SU-DHL-6 (cell line): ENCODE measurements at regions not wholly inside any gene's neighbourhood (a gene's known extent, or its start where the extent isn't known, plus 50 kb on each side); places are given as distances from the start of the nearest gene placed in this dataset.

ENCODE experiments used
- EZH2phosphoT487 ChIP-seq: fragments of 200-600 bp; sonication (generic), shearing (Covaris generic); conservative IDR thresholded peaks from 2 replicates; pipeline ENCODE4 v1.6.1; 2018; ENCODE audit warnings: mild to moderate bottlenecking, antibody characterized with exemption, low read length, moderate library complexity, mixed read lengths
- TF ChIP-seq, protein P1 (sequence below): fragments of 200-600 bp; sonication (generic); IDR thresholded peaks from one replicate; pipeline ENCODE4 v1.5.1; 2017; ENCODE audit warnings: antibody characterized with exemption, mild to moderate bottlenecking, low read length, moderate library complexity; ENCODE audit not compliant: insufficient read depth, poor library complexity, severe bottlenecking

DNA sequence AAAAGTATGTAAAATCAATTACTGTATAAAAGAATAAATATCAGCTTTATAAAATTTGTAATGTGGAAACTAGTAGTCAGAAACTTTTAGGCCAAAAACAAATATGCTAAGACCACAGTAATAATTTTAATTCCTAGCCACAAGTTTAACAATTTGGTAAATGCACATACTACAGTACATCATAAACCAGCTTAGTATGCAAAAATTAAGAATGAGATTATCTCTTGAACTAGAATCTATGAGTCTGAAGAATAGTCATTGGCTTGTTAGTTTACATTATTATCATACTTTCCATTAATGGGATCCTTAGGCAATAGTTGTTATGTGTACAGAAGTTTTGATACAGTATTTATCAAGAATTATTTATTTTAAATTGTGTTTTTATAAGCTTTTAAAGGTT is 491.9 kb upstream of the FSIP2 start:
- TF ChIP-seq, protein P1, sequence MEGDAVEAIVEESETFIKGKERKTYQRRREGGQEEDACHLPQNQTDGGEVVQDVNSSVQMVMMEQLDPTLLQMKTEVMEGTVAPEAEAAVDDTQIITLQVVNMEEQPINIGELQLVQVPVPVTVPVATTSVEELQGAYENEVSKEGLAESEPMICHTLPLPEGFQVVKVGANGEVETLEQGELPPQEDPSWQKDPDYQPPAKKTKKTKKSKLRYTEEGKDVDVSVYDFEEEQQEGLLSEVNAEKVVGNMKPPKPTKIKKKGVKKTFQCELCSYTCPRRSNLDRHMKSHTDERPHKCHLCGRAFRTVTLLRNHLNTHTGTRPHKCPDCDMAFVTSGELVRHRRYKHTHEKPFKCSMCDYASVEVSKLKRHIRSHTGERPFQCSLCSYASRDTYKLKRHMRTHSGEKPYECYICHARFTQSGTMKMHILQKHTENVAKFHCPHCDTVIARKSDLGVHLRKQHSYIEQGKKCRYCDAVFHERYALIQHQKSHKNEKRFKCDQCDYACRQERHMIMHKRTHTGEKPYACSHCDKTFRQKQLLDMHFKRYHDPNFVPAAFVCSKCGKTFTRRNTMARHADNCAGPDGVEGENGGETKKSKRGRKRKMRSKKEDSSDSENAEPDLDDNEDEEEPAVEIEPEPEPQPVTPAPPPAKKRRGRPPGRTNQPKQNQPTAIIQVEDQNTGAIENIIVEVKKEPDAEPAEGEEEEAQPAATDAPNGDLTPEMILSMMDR, result no peak
- no peak for TF ChIP-seq EZH2phosphoT487
